Erythroblast (primary cell): ENCODE measurements at regions not wholly inside any gene's neighbourhood (a gene's known extent, or its start where the extent isn't known, plus 50 kb on each side); places are given as distances from the start of the nearest gene placed in this dataset.

Source experiments
- DNase-seq, 2 experiments: peaks; one replicate each; lab custom pipeline; 2025; lab: John Stamatoyannopoulos, UW
- GATA1 ChIP-seq: IDR thresholded peaks from 2 replicates; pipeline ENCODE4 v1.6.1; 2011; ENCODE audit warnings: low read depth, mild to moderate bottlenecking, control low read depth, low read length, moderate library complexity
- POLR2A ChIP-seq: IDR thresholded peaks from 2 replicates; pipeline ENCODE4 v1.6.1; 2011; ENCODE audit warnings: mild to moderate bottlenecking, low read length

- TF ChIP-seq POLR2A, result no peak
- TF ChIP-seq GATA1, result no peak
- DNase-seq, result no peak
These were observed 84.4 kb upstream of the FAT1 start for GRCh38 chr4:186807808-186808629.

GRCh38 chr4:186808630-186809018 lies 85.0 kb upstream of the FAT1 start:
- no peak for TF ChIP-seq GATA1
- TF ChIP-seq POLR2A, result no peak
- DNase-seq, result no peak

- DNase-seq, result no peak
- TF ChIP-seq GATA1 (no peak), POLR2A (no peak)
These were observed 85.4 kb upstream of the FAT1 start for GRCh38 chr4:186809070-186809469.

GRCh38 chr4:186810613-186811150 lies 87.0 kb upstream of the FAT1 start:
- TF ChIP-seq GATA1 (no peak), POLR2A (no peak)
- no peak for DNase-seq

- TF ChIP-seq GATA1, result no peak
- TF ChIP-seq POLR2A, result no peak
- no peak for DNase-seq
These were observed 88.9 kb upstream of the FAT1 start for GRCh38 chr4:186812592-186812991.

- TF ChIP-seq POLR2A (no peak), GATA1 (no peak)
These were observed 89.9 kb upstream of the FAT1 start for GRCh38 chr4:186813377-186814068.

GRCh38 chr4:186814535-186815070 lies 90.9 kb upstream of the FAT1 start:
- no peak for TF ChIP-seq POLR2A
- no peak for TF ChIP-seq GATA1

More at GRCh38 chr4:186813377-186814068, 89.9 kb upstream of the FAT1 start:
- no peak for DNase-seq

GRCh38 chr4:186819342-186820086 lies 95.9 kb upstream of the FAT1 start:
- DNase-seq, result no peak
- TF ChIP-seq POLR2A (no peak), GATA1 (no peak)

More at GRCh38 chr4:186814535-186815070, 90.9 kb upstream of the FAT1 start:
- no peak for DNase-seq

- no peak for TF ChIP-seq GATA1
- no peak for TF ChIP-seq POLR2A
- DNase-seq, result no peak
These were observed 96.8 kb upstream of the FAT1 start for GRCh38 chr4:186820391-186820891.

GRCh38 chr4:186823989-186824388 lies 100.3 kb upstream of the FAT1 start:
- DNase-seq, result peak; percentile 33 to 80
- TF ChIP-seq POLR2A (no peak), GATA1 (no peak)

GRCh38 chr4:186825069-186825468 lies 101.4 kb upstream of the FAT1 start:
- no peak for DNase-seq
- TF ChIP-seq GATA1 (no peak), POLR2A (no peak)

GRCh38 chr4:186826006-186826405 lies 102.3 kb upstream of the FAT1 start:
- TF ChIP-seq POLR2A, result no peak
- no peak for TF ChIP-seq GATA1
- DNase-seq, result no peak
